Mononuclear cell (primary cell): ENCODE measurements at regions not wholly inside any gene's neighbourhood (a gene's known extent, or its start where the extent isn't known, plus 50 kb on each side); places are given as distances from the start of the nearest gene placed in this dataset.

ENCODE experiments used
- H3K27me3 ChIP-seq: 2 replicates; pipeline ENCODE4 v1.6.0; 2011; ENCODE audit warnings: low read length, control low read depth; ENCODE audit not compliant: insufficient read depth
- H3K4me1 ChIP-seq: 2 replicates; pipeline ENCODE4 v1.5.1; 2011; ENCODE audit warnings: mild to moderate bottlenecking, low read length, control low read depth; ENCODE audit not compliant: insufficient read depth
- H3K4me3 ChIP-seq: 2 replicates; pipeline ENCODE4 v1.5.1; 2011; ENCODE audit warnings: mild to moderate bottlenecking, low read length, moderate library complexity
- H3K9me3 ChIP-seq: 2 replicates; pipeline ENCODE4 v1.5.1; 2011; ENCODE audit warnings: low read depth, mild to moderate bottlenecking, control low read depth, low read length

DNA sequence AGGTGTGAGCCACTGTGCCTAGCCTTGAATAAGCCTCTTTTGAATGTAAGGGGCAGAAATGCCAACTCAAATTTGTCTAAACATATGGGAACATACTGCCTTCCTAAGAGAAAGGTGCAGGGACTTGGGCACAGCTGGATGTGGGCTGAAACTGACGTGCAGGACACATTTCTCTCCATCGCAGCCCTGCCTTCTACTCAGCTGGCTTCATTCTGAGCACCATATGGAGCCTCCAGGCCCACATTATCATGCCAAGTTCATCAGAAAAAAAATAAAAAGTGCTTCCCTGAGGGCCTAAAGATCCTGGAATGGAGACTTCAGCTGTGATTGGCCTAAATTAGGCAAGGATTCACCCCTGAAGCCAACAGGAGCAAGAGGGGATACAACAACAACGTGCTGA, 386.2 kb downstream of the RAB28 start:
- Histone ChIP-seq H3K4me3 (no peak overlapping the region), H3K9me3 (no peaks in the 10 kb centered on the region), H3K4me1 (no peaks in the 10 kb centered on the region), H3K27me3 (no peaks in the 10 kb centered on the region)

DNA sequence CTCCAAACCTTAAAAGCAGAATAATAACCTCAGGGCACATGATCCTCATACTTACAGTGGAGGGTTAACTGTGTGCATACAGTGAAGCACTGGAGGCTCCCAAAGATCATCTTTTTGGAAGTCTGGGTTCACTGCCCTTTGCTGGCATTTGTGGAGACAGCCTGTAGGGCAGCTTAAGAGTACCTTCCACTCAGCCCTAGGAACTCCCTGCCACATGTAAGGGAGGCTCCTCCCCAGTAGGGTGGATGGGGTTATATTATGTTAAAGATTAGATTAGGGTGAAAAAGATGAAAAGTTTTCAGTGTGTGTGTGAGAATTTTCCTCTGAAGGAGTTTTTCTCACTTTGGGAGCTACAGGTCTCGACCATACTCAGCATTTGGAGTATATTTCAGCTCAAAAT, 388.4 kb downstream of the RAB28 start:
- no peaks in the 10 kb centered on the region for H3K9me3 ChIP-seq
- H3K4me3 ChIP-seq = no peak overlapping the region
- no peaks in the 10 kb centered on the region for H3K4me1 ChIP-seq
- no peaks in the 10 kb centered on the region for H3K27me3 ChIP-seq

DNA sequence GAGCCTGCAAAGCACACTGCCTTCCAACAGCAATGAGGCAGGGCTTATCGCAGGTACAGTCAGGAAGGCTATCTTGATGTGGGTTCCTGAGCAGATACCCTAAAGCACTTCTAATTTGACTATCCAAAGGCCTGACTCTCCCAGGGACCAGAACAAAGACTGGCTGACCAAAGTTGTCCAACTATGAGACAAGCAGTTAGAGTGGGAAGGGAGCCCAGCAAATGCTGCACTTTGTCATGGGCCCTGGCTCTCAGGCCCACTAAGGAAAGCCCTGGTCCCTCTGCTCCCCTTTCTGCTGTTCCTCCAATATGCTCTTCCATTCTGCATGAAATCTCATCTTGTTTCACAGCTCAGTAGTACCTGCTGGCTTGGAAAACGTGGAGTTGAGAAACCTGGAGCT, 391.0 kb downstream of the RAB28 start:
- Histone ChIP-seq H3K9me3 (no peaks in the 10 kb centered on the region), H3K4me3 (no peak overlapping the region), H3K27me3 (no peaks in the 10 kb centered on the region), H3K4me1 (no peaks in the 10 kb centered on the region)

DNA sequence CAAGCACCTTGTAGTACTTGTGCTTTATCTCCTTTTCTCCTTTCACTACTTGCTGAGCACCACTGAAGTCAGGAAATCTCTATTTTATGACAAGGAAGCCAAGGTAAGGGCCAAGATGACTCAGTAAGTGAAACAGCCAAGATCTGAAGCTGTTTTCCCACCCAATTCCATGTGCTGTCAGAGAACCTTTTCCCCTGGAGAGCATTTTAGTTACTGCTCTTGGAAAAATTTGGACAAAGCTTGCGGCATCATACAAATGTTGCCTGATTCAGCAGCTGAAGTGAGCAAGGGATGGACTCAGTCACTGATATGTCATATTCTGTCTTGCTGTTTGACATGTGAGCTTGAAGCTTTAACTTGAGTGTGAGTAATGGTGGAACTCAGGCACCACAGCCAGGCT, 391.4 kb downstream of the RAB28 start:
- Histone ChIP-seq H3K9me3 (no peaks in the 10 kb centered on the region), H3K27me3 (no peaks in the 10 kb centered on the region), H3K4me1 (no peaks in the 10 kb centered on the region), H3K4me3 (no peak overlapping the region)

DNA sequence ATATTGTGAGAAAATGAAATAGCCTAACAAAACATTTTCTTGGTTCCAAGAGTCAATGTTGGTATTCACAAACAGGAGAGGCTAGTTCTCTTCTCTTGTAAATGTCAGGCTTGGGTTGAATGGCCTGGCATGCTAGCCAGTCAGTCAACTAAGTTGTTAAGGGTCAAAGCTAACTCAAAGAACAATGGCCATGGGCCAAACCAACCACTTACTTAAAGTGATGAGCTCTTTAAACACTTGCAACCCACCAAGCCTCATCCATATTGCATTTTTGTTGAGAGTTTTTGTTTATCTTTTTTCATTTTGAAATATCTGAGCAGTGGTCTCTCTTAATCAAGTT, 394.5 kb downstream of the RAB28 start:
- Histone ChIP-seq H3K27me3 (no peaks in the 10 kb centered on the region), H3K4me3 (no peak overlapping the region), H3K9me3 (no peaks in the 10 kb centered on the region), H3K4me1 (no peaks in the 10 kb centered on the region)

DNA sequence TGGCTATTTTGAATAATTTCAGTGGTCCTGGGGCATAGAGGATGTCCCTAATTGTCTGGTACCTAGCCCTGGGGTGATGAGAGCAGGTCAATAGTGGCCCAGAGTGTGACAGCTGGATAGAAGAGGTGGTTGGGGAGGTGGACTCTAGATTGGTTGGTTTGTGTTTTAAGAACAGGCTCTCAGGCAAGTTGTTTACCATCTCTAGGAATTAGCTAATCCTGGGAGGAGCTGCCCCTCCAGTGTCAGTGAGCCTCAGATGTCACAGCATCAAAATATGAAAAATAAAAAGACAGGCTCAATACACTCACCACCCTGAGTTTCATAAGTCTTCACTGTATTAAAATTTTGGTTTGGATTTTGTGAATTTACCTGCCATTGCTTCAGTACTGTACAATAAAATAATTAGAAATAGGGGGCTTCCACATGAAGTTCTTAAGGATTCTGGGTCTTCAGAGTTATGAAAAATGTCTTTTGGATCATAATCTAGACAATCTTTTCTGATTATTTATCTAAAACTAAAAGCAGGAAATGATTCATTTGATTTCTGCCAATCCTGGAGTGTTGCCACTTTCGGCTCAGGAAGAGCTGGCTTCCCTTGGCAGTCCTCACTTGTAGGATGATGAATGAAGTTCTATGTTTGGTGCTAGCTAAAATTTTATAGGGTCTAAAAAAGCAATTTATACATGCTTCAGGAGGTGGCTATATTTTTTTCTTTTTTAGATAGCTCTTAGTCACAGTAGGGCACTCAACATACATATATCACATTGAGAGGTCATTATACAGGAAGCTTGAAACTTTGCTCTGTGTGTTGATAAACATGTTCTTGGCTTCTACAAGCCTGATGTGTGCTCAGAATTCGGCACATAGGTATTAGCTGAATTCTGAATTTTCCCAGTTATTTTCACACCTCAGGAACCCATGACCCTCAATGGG, 395.1 kb downstream of the RAB28 start:
- H3K4me3 ChIP-seq = no peak overlapping the region
- no peaks in the 10 kb centered on the region for H3K4me1 ChIP-seq
- H3K27me3 ChIP-seq = no peaks in the 10 kb centered on the region

DNA sequence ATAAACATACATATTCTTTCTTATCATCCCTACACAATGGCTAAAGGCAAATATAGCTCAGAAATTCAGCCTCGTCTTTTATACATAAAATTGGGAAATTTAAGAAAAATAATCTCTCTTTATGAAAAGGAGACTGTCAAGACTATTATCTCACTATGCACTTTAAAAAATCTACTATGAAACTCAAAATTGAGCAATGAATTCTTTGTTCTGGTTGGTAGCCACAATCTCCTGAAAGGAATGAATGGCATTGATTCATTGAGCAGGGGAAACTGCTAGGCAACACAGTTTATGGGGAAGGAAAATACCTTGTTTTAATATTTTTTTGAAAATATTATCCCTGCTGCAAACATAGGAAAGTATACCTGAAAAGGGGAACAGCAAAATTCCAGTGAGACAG, 397.1 kb downstream of the RAB28 start:
- Histone ChIP-seq H3K4me1 (no peaks in the 10 kb centered on the region), H3K9me3 (no peaks in the 10 kb centered on the region), H3K4me3 (no peak overlapping the region), H3K27me3 (no peaks in the 10 kb centered on the region)

More for the DNA sequence above, 395.1 kb downstream of the RAB28 start:
- no peaks in the 10 kb centered on the region for H3K9me3 ChIP-seq

DNA sequence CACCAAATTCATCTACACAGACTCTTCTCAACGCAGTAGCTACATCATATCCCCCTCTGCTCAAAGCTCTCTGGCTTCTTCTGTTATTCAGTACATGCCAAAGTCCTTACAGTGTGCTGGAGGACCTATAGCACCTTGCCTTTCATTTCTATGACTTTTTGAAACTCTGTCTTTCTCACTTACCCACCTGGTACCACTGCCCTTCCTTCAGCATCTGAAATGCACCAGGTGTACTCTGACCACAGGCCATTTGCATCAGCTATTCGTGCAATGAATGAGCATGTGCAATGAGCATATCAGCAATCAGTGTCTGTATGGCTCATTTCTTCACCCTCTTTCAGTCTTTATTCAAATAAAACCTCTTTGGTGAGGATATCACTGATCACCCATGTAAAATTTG, 399.9 kb downstream of the RAB28 start:
- H3K4me3 ChIP-seq = no peak overlapping the region
- no peaks in the 10 kb centered on the region for H3K4me1 ChIP-seq
- peaks cover 5% of the 10 kb centered on the region for H3K9me3 ChIP-seq
- no peaks in the 10 kb centered on the region for H3K27me3 ChIP-seq

DNA sequence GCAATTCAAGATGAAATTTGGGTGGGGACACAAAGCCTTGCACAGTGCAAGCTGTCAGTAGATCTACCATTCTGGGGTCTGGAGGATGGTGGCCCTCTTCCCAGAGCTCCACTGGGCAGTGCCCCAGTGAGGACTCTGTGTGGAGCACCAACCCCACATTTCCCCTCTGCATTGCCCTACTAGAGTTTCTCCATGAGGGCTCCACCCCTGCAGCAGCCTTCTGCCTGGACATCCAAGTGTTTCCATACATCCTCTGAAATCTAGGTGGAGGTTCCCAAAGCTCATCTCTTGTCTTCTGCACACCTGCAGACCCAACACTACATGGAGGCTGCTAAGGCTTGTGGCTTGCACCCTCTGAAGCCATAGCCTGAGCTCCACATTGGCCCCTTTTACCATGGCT, 402.3 kb downstream of the RAB28 start:
- peaks cover 5% of the 10 kb centered on the region for H3K9me3 ChIP-seq

DNA sequence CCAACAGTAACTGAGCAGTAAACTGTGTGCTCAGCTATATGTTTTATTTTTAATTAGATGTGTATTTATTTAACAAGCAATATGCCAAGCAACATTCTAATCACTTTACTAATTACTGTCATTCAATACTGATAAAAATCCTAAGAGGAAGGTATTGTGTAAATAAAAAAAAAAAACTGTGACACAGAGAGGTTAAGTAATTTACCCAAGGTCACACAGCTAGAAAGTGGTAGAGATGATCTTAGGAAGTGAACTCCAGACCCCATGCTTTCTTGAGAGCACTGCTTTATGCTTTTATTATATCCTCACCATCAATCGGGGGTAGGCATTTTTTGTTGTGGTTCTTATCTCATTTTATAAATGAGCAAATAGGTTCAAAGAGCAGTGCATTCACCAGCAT, 417.1 kb downstream of the RAB28 start:
- H3K4me3 ChIP-seq = no peak overlapping the region
- no peaks in the 10 kb centered on the region for H3K27me3 ChIP-seq
- H3K4me1 ChIP-seq = no peaks in the 10 kb centered on the region
- no peaks in the 10 kb centered on the region for H3K9me3 ChIP-seq

More for the DNA sequence above, 402.3 kb downstream of the RAB28 start:
- Histone ChIP-seq H3K27me3 (no peaks in the 10 kb centered on the region), H3K4me3 (no peak overlapping the region), H3K4me1 (no peaks in the 10 kb centered on the region)

DNA sequence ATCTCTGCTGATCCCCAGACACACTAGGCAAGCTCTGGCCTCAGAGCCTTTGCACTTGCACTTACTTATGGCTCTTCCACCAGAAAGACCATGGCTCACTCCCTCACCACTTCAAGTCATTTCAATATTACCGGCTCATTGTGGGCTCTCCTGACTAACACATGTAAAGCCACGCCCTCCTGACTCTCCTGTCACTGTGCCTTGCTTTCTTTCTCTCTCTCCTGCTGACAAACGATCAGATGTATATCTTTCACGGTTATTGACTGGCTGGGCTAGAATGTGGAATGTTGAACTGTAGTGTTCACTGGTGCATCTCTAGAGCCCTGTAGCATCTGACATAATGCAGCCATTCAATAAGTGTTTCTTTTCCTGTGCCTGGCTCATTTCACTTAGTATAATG, 425.1 kb downstream of the RAB28 start:
- Histone ChIP-seq H3K9me3 (no peaks in the 10 kb centered on the region), H3K27me3 (no peaks in the 10 kb centered on the region), H3K4me1 (no peaks in the 10 kb centered on the region), H3K4me3 (no peak overlapping the region)

DNA sequence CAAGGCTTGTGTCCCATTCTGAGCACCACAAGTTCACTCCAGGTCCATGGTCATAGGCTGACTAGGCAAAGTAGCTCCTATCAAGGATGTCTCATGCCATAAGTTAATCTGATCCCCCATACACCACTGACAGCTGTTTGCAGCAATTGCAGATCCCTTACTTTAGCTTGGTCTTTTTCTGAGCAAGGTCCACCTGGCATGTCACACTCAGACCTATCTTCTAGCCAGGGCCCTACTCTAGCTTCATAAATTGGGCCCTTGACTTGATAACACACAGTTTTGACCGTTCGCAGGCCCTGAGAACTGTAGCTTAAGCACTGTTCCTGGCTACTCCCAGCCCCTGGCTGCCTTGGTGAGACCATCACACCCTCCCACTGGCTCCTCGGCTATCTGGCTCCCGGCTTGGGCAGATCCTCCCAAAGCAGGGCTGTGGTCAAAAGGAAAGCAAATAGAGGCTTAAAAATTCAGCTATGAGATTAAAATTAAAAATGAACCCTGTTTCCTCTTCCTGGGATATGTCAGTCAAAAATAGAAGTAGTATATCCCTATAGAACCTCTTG, 427.4 kb downstream of the RAB28 start:
- Histone ChIP-seq H3K4me1 (no peaks in the 10 kb centered on the region), H3K4me3 (no peak overlapping the region), H3K27me3 (no peaks in the 10 kb centered on the region), H3K9me3 (no peaks in the 10 kb centered on the region)

DNA sequence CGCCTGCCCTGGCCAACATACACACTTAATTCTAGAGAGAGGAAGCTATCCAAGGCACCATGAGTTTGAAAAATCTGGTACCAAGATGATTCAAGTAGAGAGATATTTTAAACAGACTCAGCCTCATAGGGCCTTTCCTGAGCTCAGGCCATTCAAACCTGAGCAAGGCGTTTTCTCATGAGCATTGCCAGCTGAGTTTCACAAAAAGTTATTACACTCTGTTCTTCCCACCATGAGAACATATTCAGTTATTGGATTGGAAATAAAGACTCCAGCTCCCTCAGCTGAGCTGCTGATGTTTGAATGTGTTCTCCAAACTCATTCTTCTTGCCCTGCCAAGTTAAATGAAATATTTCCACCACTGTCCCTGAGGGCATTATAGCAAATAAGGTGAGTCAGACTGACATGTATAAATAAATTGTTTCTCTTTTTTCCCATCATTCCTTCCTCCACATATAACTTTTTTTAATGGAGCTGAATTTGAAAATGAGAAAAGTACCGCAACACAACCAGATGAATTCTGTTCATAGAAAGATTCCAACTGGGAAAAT, 429.6 kb downstream of the RAB28 start:
- no peaks in the 10 kb centered on the region for H3K4me1 ChIP-seq
- H3K27me3 ChIP-seq = no peaks in the 10 kb centered on the region
- H3K4me3 ChIP-seq = no peak overlapping the region
- no peaks in the 10 kb centered on the region for H3K9me3 ChIP-seq

DNA sequence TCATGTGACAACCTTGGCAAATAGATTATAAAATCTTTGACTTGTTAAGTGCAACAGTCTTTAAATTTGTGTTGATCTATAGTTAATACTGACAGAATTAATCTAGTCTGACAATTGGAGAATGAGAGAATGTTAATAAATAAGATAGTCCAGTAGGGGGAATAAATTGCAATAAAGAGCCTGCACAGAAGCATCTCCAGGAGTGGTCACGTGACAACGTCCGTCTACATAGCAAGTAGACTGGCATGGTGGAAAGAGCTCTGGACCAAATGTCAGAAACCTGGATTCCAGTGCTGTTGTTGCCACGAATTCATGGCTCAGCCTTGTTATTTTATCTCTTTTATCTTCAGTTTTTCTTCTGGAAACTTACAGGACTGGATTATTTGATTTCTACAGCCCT, 436.5 kb downstream of the RAB28 start:
- H3K4me1 ChIP-seq = no peaks in the 10 kb centered on the region
- no peak overlapping the region for H3K4me3 ChIP-seq
- H3K9me3 ChIP-seq = no peaks in the 10 kb centered on the region
- H3K27me3 ChIP-seq = no peaks in the 10 kb centered on the region

DNA sequence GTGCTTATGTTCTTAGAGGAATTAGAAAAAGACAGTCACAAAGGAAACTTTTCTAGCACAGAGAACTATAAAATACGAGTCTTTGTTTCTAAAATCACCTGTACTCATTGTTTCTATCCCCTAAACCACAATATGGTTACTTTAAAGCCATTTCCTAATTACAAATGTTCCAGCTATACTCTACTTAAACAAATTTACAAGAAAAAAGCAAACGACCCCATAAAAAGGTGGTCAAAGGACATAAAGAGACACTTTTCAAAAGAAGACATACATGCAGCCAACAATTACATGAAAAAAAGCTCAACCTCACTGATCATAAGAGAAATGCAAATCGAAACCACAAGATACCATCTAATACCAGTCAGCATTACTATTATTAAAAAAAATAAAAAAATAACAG, 447.3 kb downstream of the RAB28 start:
- Histone ChIP-seq H3K9me3 (no peaks in the 10 kb centered on the region), H3K27me3 (no peaks in the 10 kb centered on the region), H3K4me1 (no peaks in the 10 kb centered on the region), H3K4me3 (no peak overlapping the region)

DNA sequence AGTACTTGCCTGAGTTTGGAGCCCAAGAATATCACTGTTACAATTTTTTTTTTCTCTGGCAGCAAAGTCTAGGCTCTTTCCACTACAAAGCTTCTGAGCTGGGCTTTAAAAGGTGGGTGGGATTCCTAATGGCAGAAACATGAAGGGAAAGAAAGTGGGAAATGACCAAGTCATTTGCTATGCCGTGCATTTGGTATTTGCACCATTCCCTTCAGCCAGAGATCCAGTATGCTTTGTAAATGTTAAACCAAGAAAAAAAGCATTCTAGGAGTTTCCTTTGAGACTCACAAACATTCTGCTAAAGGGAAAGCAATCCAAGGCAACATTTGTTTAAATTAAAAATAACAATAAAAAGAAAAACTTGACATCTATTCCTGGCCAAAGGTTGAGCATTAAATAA, 451.2 kb downstream of the RAB28 start:
- Histone ChIP-seq H3K9me3 (no peaks in the 10 kb centered on the region), H3K4me3 (no peak overlapping the region), H3K4me1 (no peaks in the 10 kb centered on the region), H3K27me3 (no peaks in the 10 kb centered on the region)
